H1 (cell line): ENCODE measurements at regions not wholly inside any gene's neighbourhood (a gene's known extent, or its start where the extent isn't known, plus 50 kb on each side); places are given as distances from the start of the nearest gene placed in this dataset.
"Not testable (repeated sequence)": the region's sequence is repeated elsewhere in the genome, so short reads cannot be mapped to it uniquely, and the experiment has no call there.

Experiments used
- CTCF ChIA-PET: fragments of 300-600 bp; sonication (Branson Sonifier 250); formaldehyde crosslinking; loops from one replicate; lab custom pipeline; 2021; ENCODE audit not compliant: partially characterized antibody; lab: Charles Lee
- POLR2A ChIA-PET: fragments of 300-600 bp; sonication (Branson Sonifier 250); formaldehyde crosslinking; loops from one replicate; lab custom pipeline; 2021; ENCODE audit warnings: inconsistent platforms; ENCODE audit not compliant: partially characterized antibody; lab: Charles Lee
- DNase-seq, 2 experiments: peaks; one replicate each; pipeline versions ENCODE4 v3.0.0 to v3.0.0-alpha.2; 2010 to 2022; ENCODE audit warnings: low spot score in 2 of 2, low read depth in 1 of 2, mixed read lengths in 1 of 2
- FAIRE-seq: peaks from 2 replicates; lab custom pipeline; 2011; peaks lifted over from hg19 to GRCh38; lab: Jason Lieb, UNC
- H2AFZ ChIP-seq: 2 replicates; pipeline ENCODE4 v1.8.1; 2012; ENCODE audit warnings: low read length, inconsistent platforms
- H2AK5ac ChIP-seq: 2 replicates; pipeline ENCODE4 v1.6.1; 2013; ENCODE audit warnings: low read depth, low read length
- H2BK120ac ChIP-seq: replicated peaks from 2 replicates; pipeline ENCODE3; 2013; ENCODE audit warnings: low read depth, low read length, inconsistent platforms
- H2BK12ac ChIP-seq: 2 replicates; pipeline ENCODE4 v1.6.1; 2013; ENCODE audit warnings: low read depth, low read length
- H2BK15ac ChIP-seq: 2 replicates; pipeline ENCODE4 v1.6.1; 2013; ENCODE audit warnings: low read length
- H2BK20ac ChIP-seq: 2 replicates; pipeline ENCODE4 v1.6.1; 2013; ENCODE audit warnings: low read length
- H2BK5ac ChIP-seq: 2 replicates; pipeline ENCODE4 v1.6.1; 2013; ENCODE audit warnings: low read depth, low read length
- H3K14ac ChIP-seq: 2 replicates; pipeline ENCODE4 v1.6.1; 2013; ENCODE audit warnings: inconsistent platforms; ENCODE audit not compliant: insufficient read length
- H3K18ac ChIP-seq: 2 replicates; pipeline ENCODE4 v1.6.1; 2013; ENCODE audit warnings: low read length; ENCODE audit errors: extremely low read depth
- H3K23ac ChIP-seq: 2 replicates; pipeline ENCODE4 v1.6.1; 2013; ENCODE audit warnings: inconsistent platforms; ENCODE audit not compliant: insufficient read length
- H3K23me2 ChIP-seq: 2 replicates; pipeline ENCODE4 v1.6.1; 2013; ENCODE audit warnings: low read depth, low read length
- H3K27ac ChIP-seq: 2 replicates; pipeline ENCODE4 v1.6.1; 2011; ENCODE audit warnings: low read depth, low read length, inconsistent platforms
- H3K27me3 ChIP-seq, 4 experiments: replicated peaks in 1 of 4; 1 replicate in 1 of 4; 2 replicates in 3 of 4; pipeline versions ENCODE4 v1.6.1 to v1.8.1; 2011 to 2013; ENCODE audit warnings: low read length in 3 of 4, mild to moderate bottlenecking in 3 of 4, inconsistent platforms in 2 of 4, mixed read lengths in 2 of 4, moderate library complexity in 1 of 4; ENCODE audit not compliant: control insufficient read depth in 3 of 4, insufficient read depth in 3 of 4; ENCODE audit errors: extremely low read depth in 1 of 4
- H3K36me3 ChIP-seq, 4 experiments: 2 replicates each; pipeline versions ENCODE4 v1.6.1 to v1.8.1; 2011 to 2013; ENCODE audit warnings: mild to moderate bottlenecking in 4 of 4, low read length in 3 of 4, moderate library complexity in 2 of 4, control low read depth in 1 of 4, inconsistent platforms in 1 of 4; ENCODE audit not compliant: insufficient read depth in 4 of 4, control insufficient read depth in 2 of 4
- H3K4ac ChIP-seq: replicated peaks from 2 replicates; pipeline ENCODE3; 2013; ENCODE audit warnings: low read length, low read depth, mixed read lengths, inconsistent platforms; ENCODE audit not compliant: insufficient read length
- H3K4me1 ChIP-seq, 4 experiments: replicated peaks in 1 of 4; 1 replicate in 1 of 4; 2 replicates in 3 of 4; pipeline versions ENCODE4 v1.6.1 to v1.8.1; 2011 to 2013; ENCODE audit warnings: low read length in 3 of 4, inconsistent platforms in 2 of 4, mixed read lengths in 1 of 4; ENCODE audit not compliant: insufficient read depth in 4 of 4, control insufficient read depth in 3 of 4
- H3K4me2 ChIP-seq, 2 experiments: 2 replicates each; pipeline versions ENCODE4 v1.6.1 to v1.8.1; 2011 to 2013; ENCODE audit warnings: low read depth in 2 of 2, low read length in 2 of 2, control low read depth in 1 of 2, inconsistent platforms in 1 of 2, mild to moderate bottlenecking in 1 of 2; ENCODE audit not compliant: insufficient read depth in 1 of 2
- H3K4me3 ChIP-seq, 4 experiments: fragments of 200-600, 300-600 bp in 1 of 4; sonication (generic), shearing (Covaris generic), sonication (Bioruptor Twin) in 1 of 4; 2 replicates each; pipeline versions ENCODE4 v1.5.1 to v1.8.1; 2011 to 2016; ENCODE audit warnings: low read length in 4 of 4, low read depth in 3 of 4, control low read depth in 2 of 4, inconsistent platforms in 2 of 4, mild to moderate bottlenecking in 2 of 4, mixed read lengths in 1 of 4, moderate library complexity in 1 of 4; ENCODE audit not compliant: insufficient read depth in 2 of 4; ENCODE audit errors: extremely low read depth in 1 of 4
- H3K56ac ChIP-seq: replicated peaks from 2 replicates; pipeline ENCODE3; 2013; ENCODE audit warnings: low read depth, mild to moderate bottlenecking, mixed read lengths, low read length, inconsistent platforms; ENCODE audit not compliant: insufficient read length
- H3K79me1 ChIP-seq: 2 replicates; pipeline ENCODE4 v1.6.1; 2013; ENCODE audit warnings: low read depth, low read length, control low read depth
- H3K79me2 ChIP-seq, 2 experiments: 2 replicates each; pipeline versions ENCODE4 v1.6.1 to v1.8.1; 2012 to 2013; ENCODE audit warnings: low read length in 2 of 2, mild to moderate bottlenecking in 2 of 2, inconsistent platforms in 1 of 2; ENCODE audit not compliant: insufficient read depth in 2 of 2, control insufficient read depth in 1 of 2
- H3K9ac ChIP-seq, 4 experiments: replicated peaks in 1 of 4; 1 replicate in 1 of 4; 2 replicates in 3 of 4; pipeline versions ENCODE4 v1.6.1 to v1.8.1; 2011 to 2013; ENCODE audit warnings: low read depth in 3 of 4, low read length in 3 of 4, control low read depth in 2 of 4, mild to moderate bottlenecking in 2 of 4, moderate library complexity in 2 of 4, inconsistent platforms in 1 of 4; ENCODE audit errors: extremely low read depth in 1 of 4
- H3K9me3 ChIP-seq, 2 experiments: 2 replicates each; pipeline versions ENCODE4 v1.6.1 to v1.8.1; 2012 to 2013; ENCODE audit warnings: mild to moderate bottlenecking in 2 of 2, moderate library complexity in 2 of 2, control low read depth in 1 of 2, inconsistent platforms in 1 of 2, low read depth in 1 of 2, low read length in 1 of 2, mixed read lengths in 1 of 2; ENCODE audit not compliant: insufficient read depth in 2 of 2
- H4K20me1 ChIP-seq, 2 experiments: replicated peaks in 1 of 2; 2 replicates each; pipeline versions ENCODE3 to v1.8.1; 2011 to 2013; ENCODE audit warnings: inconsistent platforms in 2 of 2, low read length in 2 of 2, mild to moderate bottlenecking in 1 of 2; ENCODE audit not compliant: insufficient read depth in 2 of 2, control insufficient read depth in 1 of 2
- H4K5ac ChIP-seq: 2 replicates; pipeline ENCODE4 v1.6.1; 2013; ENCODE audit warnings: low read length, low read depth, mixed read lengths, inconsistent platforms; ENCODE audit not compliant: insufficient read length
- H4K8ac ChIP-seq: 2 replicates; pipeline ENCODE4 v1.8.0; 2013; ENCODE audit warnings: mild to moderate bottlenecking, moderate library complexity, low read length, inconsistent platforms; ENCODE audit not compliant: insufficient read depth; ENCODE audit errors: extremely low read depth
- H4K91ac ChIP-seq: replicated peaks from 2 replicates; pipeline ENCODE3; 2013; ENCODE audit warnings: low read length, mixed read lengths, inconsistent platforms; ENCODE audit not compliant: insufficient read length
- CBX5 ChIP-seq: fragments of 300-800, 300-1000 bp; sonication (generic); IDR thresholded peaks from 2 replicates; pipeline ENCODE4 v1.7.1; 2016; ENCODE audit warnings: antibody characterized with exemption, low read length, low read depth
- EZH2 ChIP-seq: fragments of 200-600 bp; sonication (generic); IDR thresholded peaks from 2 replicates; pipeline ENCODE4 v1.7.1; 2012; ENCODE audit warnings: low read depth, mild to moderate bottlenecking, moderate library complexity, low read length, inconsistent platforms; ENCODE audit not compliant: severe bottlenecking
- KDM1A ChIP-seq: fragments of 200-600, 300-600 bp; sonication (generic); IDR thresholded peaks from 2 replicates; pipeline ENCODE4 v1.7.1; 2016; ENCODE audit warnings: mild to moderate bottlenecking, low read length, borderline replicate concordance
- POU5F1 ChIP-seq: IDR thresholded peaks from 2 replicates; pipeline ENCODE4 v1.6.1; 2011; ENCODE audit warnings: low read depth, mild to moderate bottlenecking, low read length, moderate library complexity
- SUZ12 ChIP-seq: fragments of 200-600 bp; sonication (generic); IDR thresholded peaks from 2 replicates; pipeline ENCODE4 v1.6.1; 2012; ENCODE audit warnings: mild to moderate bottlenecking, inconsistent platforms, low read length, moderate library complexity, mixed read lengths
- WGBS, 2 experiments: shearing (Covaris generic) in 1 of 2; methylation state at CpG; one replicate each; pipeline versions ENCODE4 v1.1.6 to v1.1.7; 2013 to 2015; ENCODE audit warnings: low lambda C conversion rate in 2 of 2, mixed read lengths in 2 of 2, inconsistent platforms in 1 of 2, low coverage in 1 of 2, missing lambda C conversion rate in 1 of 2; ENCODE audit not compliant: insufficient replicate concordance in 2 of 2, insufficient coverage in 1 of 2, insufficient read length in 1 of 2; ENCODE audit errors: extremely low coverage in 1 of 2, missing lambda C conversion rate in 1 of 2; 5-methylcytosine and 5-hydroxymethylcytosine counted together

DNA sequence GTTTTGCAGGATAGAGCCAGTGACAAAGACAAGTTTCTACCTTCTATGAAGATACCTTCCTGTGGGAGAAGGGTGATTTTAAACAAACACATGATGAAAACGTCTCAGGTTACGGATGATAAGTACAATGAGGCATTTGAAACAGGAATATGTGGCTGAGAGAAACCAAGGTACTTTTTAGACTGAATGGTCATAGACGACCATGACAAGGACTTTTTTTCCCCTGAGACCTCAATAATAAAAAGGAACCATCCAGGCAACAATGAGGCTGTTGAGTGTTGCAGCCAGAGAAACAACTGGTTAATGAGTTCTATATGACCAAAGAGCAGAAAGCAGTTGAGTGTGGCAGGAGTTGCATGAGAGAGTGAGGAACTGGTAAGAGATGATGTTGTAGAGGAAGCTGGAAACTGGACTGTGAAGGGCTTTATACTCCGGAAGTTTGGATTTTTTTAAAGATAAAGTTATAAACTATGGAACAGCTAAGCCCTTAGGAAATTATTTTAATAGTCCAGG lies 306.1 kb upstream of the CYRIA start (continued):
- TF ChIP-seq SUZ12 = no peak
- no peak for TF ChIP-seq POU5F1
- TF ChIP-seq EZH2 = no peak
- TF ChIP-seq KDM1A = no peak
- TF ChIP-seq CBX5 = no peak

GRCh38 chr2:16970948-16971347 lies 305.3 kb upstream of the CYRIA start:
- H3K27ac ChIP-seq, H3K4me1 ChIP-seq, H2AFZ ChIP-seq, CTCF ChIA-PET, H2BK20ac ChIP-seq, H2AK5ac ChIP-seq, H3K79me2 ChIP-seq, H3K14ac ChIP-seq, H4K91ac ChIP-seq, H3K18ac ChIP-seq, H4K20me1 ChIP-seq, H3K56ac ChIP-seq, H3K4me2 ChIP-seq, H3K4ac ChIP-seq, H2BK12ac ChIP-seq, H3K27me3 ChIP-seq, H2BK15ac ChIP-seq, H3K23me2 ChIP-seq, H3K9ac ChIP-seq, H3K9me3 ChIP-seq, H3K23ac ChIP-seq, H3K79me1 ChIP-seq, H3K4me3 ChIP-seq, H2BK5ac ChIP-seq, DNase-seq, H3K36me3 ChIP-seq, H4K5ac ChIP-seq, POLR2A ChIA-PET, H4K8ac ChIP-seq, H2BK120ac ChIP-seq, FAIRE-seq: not testable (repeated sequence)
- WGBS, 2 experiments = 91% methylated on average over 3 of the region's 3 CpGs; no CpG with 5 or more reads in 1 of the 2 experiments
